Kidney (tissue), 13 donors: ENCODE measurements at regions not wholly inside any gene's neighbourhood (a gene's known extent, or its start where the extent isn't known, plus 50 kb on each side); places are given as distances from the start of the nearest gene placed in this dataset.
"Not testable (repeated sequence)": the region's sequence is repeated elsewhere in the genome, so short reads cannot be mapped to it uniquely, and the experiment has no call there.

Source experiments
- DNase-seq, 5 donors: peaks; one replicate each; pipeline ENCODE4 v3.0.0-alpha.2; 2013 to 2020
- FAIRE-seq: peaks from 2 replicates; lab custom pipeline; 2012; peaks lifted over from hg19 to GRCh38; lab: Jason Lieb, UNC
- H3K27ac ChIP-seq, 2 donors: one replicate each; pipeline ENCODE4 v1.7.0; 2013; ENCODE audit warnings: low read depth in 2 of 2, low read length in 2 of 2, inconsistent platforms in 1 of 2
- H3K27me3 ChIP-seq: one replicate; pipeline ENCODE4 v1.7.1; 2013; ENCODE audit warnings: low read length, inconsistent platforms; ENCODE audit not compliant: control insufficient read depth, insufficient read depth
- H3K36me3 ChIP-seq, 3 donors: one replicate each; pipeline versions ENCODE4 v1.7.0 to v1.7.1; 2013; ENCODE audit warnings: low read length in 3 of 3, control low read depth in 1 of 3, inconsistent platforms in 1 of 3; ENCODE audit not compliant: insufficient read depth in 3 of 3, control insufficient read depth in 2 of 3
- H3K4me1 ChIP-seq, 3 donors: one replicate each; pipeline versions ENCODE4 v1.7.0 to v1.7.1; 2013; ENCODE audit warnings: low read length in 3 of 3, inconsistent platforms in 1 of 3, low read depth in 1 of 3; ENCODE audit not compliant: control insufficient read depth in 2 of 3, insufficient read depth in 2 of 3
- H3K4me3 ChIP-seq, 3 donors: one replicate each; pipeline versions ENCODE4 v1.7.0 to v1.8.1; 2013; ENCODE audit warnings: low read length in 3 of 3, control low read depth in 1 of 3, inconsistent platforms in 1 of 3
- H3K9ac ChIP-seq, 3 donors: one replicate each; pipeline versions ENCODE4 v1.7.0 to v1.7.1; 2013; ENCODE audit warnings: low read length in 3 of 3, control low read depth in 1 of 3, inconsistent platforms in 1 of 3
- H3K9me3 ChIP-seq, 3 donors: one replicate each; pipeline versions ENCODE4 v1.7.0 to v1.7.1; 2013; ENCODE audit warnings: low read length in 3 of 3, control low read depth in 1 of 3, inconsistent platforms in 1 of 3; ENCODE audit not compliant: control insufficient read depth in 2 of 3, insufficient read depth in 1 of 3
- CTCF ChIP-seq: IDR thresholded peaks from 3 replicates; pipeline ENCODE4 v1.5.1; 2012; ENCODE audit warnings: mild to moderate bottlenecking, moderate library complexity, borderline replicate concordance; ENCODE audit not compliant: insufficient read depth; ENCODE audit errors: extremely low read depth
- intact Hi-C: fragments of 100-400 bp; cut with DNase I; formaldehyde crosslinking; loops from one replicate; pipeline ENCODE4 v1.11.1; 2022
- donor health status: control.
- donor health status: control.
- donor health status: control.
- donor health status: control.
- donor health status: control.
- donor health status: DM: yes; HTN: yes; CAD: no.
- donor health status: Normal renal cell carcinoma (clear cell type).

GRCh38 chr12:92062539-92063493 is 82.8 kb downstream of the BTG1 start:
- H3K4me3 ChIP-seq: no peak overlapping the region
- H3K4me1 ChIP-seq: no peaks in the 10 kb centered on the region
- no peak overlapping the region for H3K27ac ChIP-seq
- no peak overlapping the region for H3K9ac ChIP-seq
- H3K9me3 ChIP-seq: no peaks in the 10 kb centered on the region
- no peak for FAIRE-seq
- TF ChIP-seq CTCF: no peak
- no peaks in the 10 kb centered on the region for H3K27me3 ChIP-seq
- intact Hi-C loops: no loop called here
- DNase-seq: no peak
- H3K36me3 ChIP-seq: no peaks in the 10 kb centered on the region

DNA sequence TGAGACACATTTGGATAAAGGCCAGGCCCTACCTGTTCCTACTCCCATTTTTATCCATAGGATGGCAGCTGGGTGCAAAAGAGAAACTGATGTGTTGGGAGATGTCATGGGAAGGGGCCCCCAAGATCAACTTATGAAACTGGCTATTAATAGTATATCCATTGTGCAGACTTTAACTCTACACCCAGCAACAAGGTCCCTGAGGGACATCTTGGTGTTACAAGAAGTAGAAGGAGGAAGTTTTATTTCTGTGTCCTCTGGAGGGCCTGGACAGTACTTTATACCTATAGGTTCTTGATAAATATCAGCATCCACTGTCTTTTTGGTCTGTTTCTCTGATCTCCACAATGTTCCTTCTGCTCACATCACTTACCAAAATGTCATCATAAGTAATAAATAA is 84.6 kb downstream of the BTG1 start:
- Histone ChIP-seq H3K4me3 (no peak overlapping the region), H3K36me3 (no peaks in the 10 kb centered on the region), H3K9ac (no peak overlapping the region), H3K9me3 (no peaks in the 10 kb centered on the region), H3K27ac (no peak overlapping the region), H3K4me1 (no peaks in the 10 kb centered on the region), H3K27me3 (no peaks in the 10 kb centered on the region)
- intact Hi-C loops: no loop called here
- DNase-seq (no peak), FAIRE-seq (no peak)
- TF ChIP-seq CTCF: no peak

GRCh38 chr12:92059960-92060359 is 85.7 kb downstream of the BTG1 start:
- Histone ChIP-seq H3K9me3 (no peaks in the 10 kb centered on the region), H3K27ac (no peak overlapping the region), H3K4me3 (no peak overlapping the region), H3K36me3 (no peaks in the 10 kb centered on the region), H3K27me3 (no peaks in the 10 kb centered on the region), H3K4me1 (no peaks in the 10 kb centered on the region), H3K9ac (no peak overlapping the region)
- no peak for TF ChIP-seq CTCF
- intact Hi-C loops: no loop called here
- FAIRE-seq (no peak), DNase-seq (no peak)

GRCh38 chr12:92058664-92059063 is 87.0 kb downstream of the BTG1 start:
- H3K27ac ChIP-seq: no peak overlapping the region
- TF ChIP-seq CTCF: no peak
- intact Hi-C loops: no loop called here
- no peaks in the 10 kb centered on the region for H3K4me1 ChIP-seq
- DNase-seq (no peak), FAIRE-seq (no peak)
- no peaks in the 10 kb centered on the region for H3K36me3 ChIP-seq
- H3K9ac ChIP-seq: no peak overlapping the region
- no peak overlapping the region for H3K4me3 ChIP-seq
- H3K27me3 ChIP-seq: no peaks in the 10 kb centered on the region
- H3K9me3 ChIP-seq: no peaks in the 10 kb centered on the region

DNA sequence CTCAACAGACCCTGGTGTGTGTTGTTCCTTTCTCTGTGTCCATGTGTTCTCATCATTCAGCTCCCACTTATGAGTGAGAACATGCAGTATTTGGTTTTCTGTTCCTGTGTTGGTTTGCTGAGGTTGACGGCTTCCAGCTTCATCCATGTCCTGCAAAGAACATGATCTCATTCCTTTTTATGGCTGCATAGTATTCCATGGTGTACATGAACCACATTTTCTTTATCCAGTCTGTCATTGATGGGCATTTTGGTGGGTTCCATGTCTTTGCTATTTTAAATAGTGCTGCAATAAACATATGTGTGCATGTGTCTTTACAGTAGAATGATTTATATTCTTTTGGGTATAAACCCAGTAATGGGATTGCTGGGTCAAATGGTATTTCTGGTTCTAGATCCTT is 88.9 kb downstream of the BTG1 start:
- DNase-seq, H3K36me3 ChIP-seq, H3K27me3 ChIP-seq, H3K4me3 ChIP-seq, H3K9ac ChIP-seq, FAIRE-seq, H3K4me1 ChIP-seq, intact Hi-C loops, H3K27ac ChIP-seq, H3K9me3 ChIP-seq: not testable (repeated sequence)
